ENCODE measurements at regions not wholly inside any gene's neighbourhood (a gene's known extent, or its start where the extent isn't known, plus 50 kb on each side); places are given as distances from the start of the nearest gene placed in this dataset.
"Not testable (repeated sequence)": the region's sequence is repeated elsewhere in the genome, so short reads cannot be mapped to it uniquely, and the experiment has no call there.

- Histone ChIP-seq H3K4me3 (ENCODE audit: control insufficient read depth in 1 of 7, extremely low read depth in 1 of 7, insufficient read depth in 4 of 7, low read depth in 2 of 7, low read length in 6 of 7) (no peak overlapping the region), H3K36me3 (ENCODE audit: control insufficient read depth in 4 of 4, insufficient read depth in 4 of 4, low read length in 3 of 4) (no peaks in the 10 kb centered on the region), H3K9me3 (ENCODE audit: control extremely low read depth in 1 of 5, control insufficient read depth in 4 of 5, insufficient read depth in 2 of 5, low read depth in 1 of 5, low read length in 4 of 5) (peaks cover 0 to 2% (median 0%) of the 10 kb centered on the region in 5 experiments), H3K27me3 (replicated peaks in 2 of 5; ENCODE audit: control insufficient read depth in 4 of 5, insufficient read depth in 5 of 5, low read length in 4 of 5) (no peaks in the 10 kb centered on the region), H3K4me1 (ENCODE audit: control extremely low read depth in 1 of 4, control insufficient read depth in 4 of 4, insufficient read depth in 4 of 4, low read length in 3 of 4) (no peaks in the 10 kb centered on the region), H3K27ac (ENCODE audit: insufficient read depth in 1 of 2, low read depth in 1 of 2, low read length in 2 of 2, poor library complexity in 1 of 2, severe bottlenecking in 2 of 2) (no peak overlapping the region)
- no peak for DNase-seq
- ChIA-PET CTCF (no interaction called here), POLR2A (no interaction called here)
- 100% methylated on average over 4 of the region's 4 CpGs for WGBS (ENCODE audit: insufficient coverage)
Observed at GRCh38 chr14:38578278-38578681, 322.4 kb upstream of the CLEC14A start.

- Histone ChIP-seq H3K36me3 (ENCODE audit: control insufficient read depth in 4 of 4, insufficient read depth in 4 of 4, low read length in 3 of 4) (no peaks in the 10 kb centered on the region), H3K27ac (ENCODE audit: insufficient read depth in 1 of 2, low read depth in 1 of 2, low read length in 2 of 2, poor library complexity in 1 of 2, severe bottlenecking in 2 of 2) (no peak overlapping the region), H3K4me3 (ENCODE audit: control insufficient read depth in 1 of 7, extremely low read depth in 1 of 7, insufficient read depth in 4 of 7, low read depth in 2 of 7, low read length in 6 of 7) (no peak overlapping the region), H3K9me3 (ENCODE audit: control extremely low read depth in 1 of 5, control insufficient read depth in 4 of 5, insufficient read depth in 2 of 5, low read depth in 1 of 5, low read length in 4 of 5) (peaks cover 0 to 9% (median 0%) of the 10 kb centered on the region in 5 experiments), H3K27me3 (replicated peaks in 2 of 5; ENCODE audit: control insufficient read depth in 4 of 5, insufficient read depth in 5 of 5, low read length in 4 of 5) (no peaks in the 10 kb centered on the region), H3K4me1 (ENCODE audit: control extremely low read depth in 1 of 4, control insufficient read depth in 4 of 4, insufficient read depth in 4 of 4, low read length in 3 of 4) (no peaks in the 10 kb centered on the region)
- no peak for DNase-seq
- CTCF ChIA-PET = no interaction called here
- POLR2A ChIA-PET = no interaction called here
Observed at GRCh38 chr14:38567703-38568102, 311.8 kb upstream of the CLEC14A start.

- H3K4me1 ChIP-seq (ENCODE audit: control extremely low read depth in 1 of 4, control insufficient read depth in 4 of 4, insufficient read depth in 4 of 4, low read length in 3 of 4) = no peaks in the 10 kb centered on the region
- no peak overlapping the region for H3K27ac ChIP-seq (ENCODE audit: insufficient read depth in 1 of 2, low read depth in 1 of 2, low read length in 2 of 2, poor library complexity in 1 of 2, severe bottlenecking in 2 of 2)
- H3K9me3 ChIP-seq (ENCODE audit: control extremely low read depth in 1 of 5, control insufficient read depth in 4 of 5, insufficient read depth in 2 of 5, low read depth in 1 of 5, low read length in 4 of 5) = peaks cover 5 to 11% (median 7%) of the 10 kb centered on the region in 5 experiments
- no peaks in the 10 kb centered on the region for H3K27me3 ChIP-seq (replicated peaks in 2 of 5; ENCODE audit: control insufficient read depth in 4 of 5, insufficient read depth in 5 of 5, low read length in 4 of 5)
- CTCF ChIA-PET = no interaction called here
- POLR2A ChIA-PET = no interaction called here
- no peak for DNase-seq
- no peak overlapping the region for H3K4me3 ChIP-seq (ENCODE audit: control insufficient read depth in 1 of 7, extremely low read depth in 1 of 7, insufficient read depth in 4 of 7, low read depth in 2 of 7, low read length in 6 of 7)
- no peaks in the 10 kb centered on the region for H3K36me3 ChIP-seq (ENCODE audit: control insufficient read depth in 4 of 4, insufficient read depth in 4 of 4, low read length in 3 of 4)
Observed at GRCh38 chr14:38561657-38562056, 305.8 kb upstream of the CLEC14A start.

GRCh38 chr14:38559711-38560110 lies 303.8 kb upstream of the CLEC14A start:
- CTCF ChIA-PET = interaction anchor here (1.3 kb wide), 1 partner anchor 9 kb away, joined by 3 read pairs; no protein-coding TSS in a partner anchor
- WGBS (ENCODE audit: insufficient coverage) = 95% methylated on average over 2 of the region's 2 CpGs

GRCh38 chr14:38557391-38557790 lies 301.5 kb upstream of the CLEC14A start:
- POLR2A ChIA-PET; H3K4me3 ChIP-seq (ENCODE audit: control insufficient read depth in 1 of 7, extremely low read depth in 1 of 7, insufficient read depth in 4 of 7, low read depth in 2 of 7, low read length in 6 of 7); CTCF ChIA-PET; DNase-seq; H3K36me3 ChIP-seq (ENCODE audit: control insufficient read depth in 4 of 4, insufficient read depth in 4 of 4, low read length in 3 of 4); H3K27ac ChIP-seq (ENCODE audit: insufficient read depth in 1 of 2, low read depth in 1 of 2, low read length in 2 of 2, poor library complexity in 1 of 2, severe bottlenecking in 2 of 2); H3K4me1 ChIP-seq (ENCODE audit: control extremely low read depth in 1 of 4, control insufficient read depth in 4 of 4, insufficient read depth in 4 of 4, low read length in 3 of 4); H3K27me3 ChIP-seq (replicated peaks in 2 of 5; ENCODE audit: control insufficient read depth in 4 of 5, insufficient read depth in 5 of 5, low read length in 4 of 5): not testable (repeated sequence)
- peaks cover 0 to 11% (median 7%) of the 10 kb centered on the region in 5 experiments for H3K9me3 ChIP-seq (ENCODE audit: control extremely low read depth in 1 of 5, control insufficient read depth in 4 of 5, insufficient read depth in 2 of 5, low read depth in 1 of 5, low read length in 4 of 5)

More at GRCh38 chr14:38559711-38560110, 303.8 kb upstream of the CLEC14A start:
- H3K4me1 ChIP-seq (ENCODE audit: control extremely low read depth in 1 of 4, control insufficient read depth in 4 of 4, insufficient read depth in 4 of 4, low read length in 3 of 4) = no peaks in the 10 kb centered on the region
- H3K27ac ChIP-seq (ENCODE audit: insufficient read depth in 1 of 2, low read depth in 1 of 2, low read length in 2 of 2, poor library complexity in 1 of 2, severe bottlenecking in 2 of 2) = no peak overlapping the region
- H3K27me3 ChIP-seq (replicated peaks in 2 of 5; ENCODE audit: control insufficient read depth in 4 of 5, insufficient read depth in 5 of 5, low read length in 4 of 5) = no peaks in the 10 kb centered on the region
- DNase-seq = no peak
- H3K9me3 ChIP-seq (ENCODE audit: control extremely low read depth in 1 of 5, control insufficient read depth in 4 of 5, insufficient read depth in 2 of 5, low read depth in 1 of 5, low read length in 4 of 5) = peaks cover 5 to 11% (median 7%) of the 10 kb centered on the region in 5 experiments
- H3K36me3 ChIP-seq (ENCODE audit: control insufficient read depth in 4 of 4, insufficient read depth in 4 of 4, low read length in 3 of 4) = no peaks in the 10 kb centered on the region
- POLR2A ChIA-PET = no interaction called here
- no peak overlapping the region for H3K4me3 ChIP-seq (ENCODE audit: control insufficient read depth in 1 of 7, extremely low read depth in 1 of 7, insufficient read depth in 4 of 7, low read depth in 2 of 7, low read length in 6 of 7)

- peaks cover 0 to 8% (median 6%) of the 10 kb centered on the region in 5 experiments for H3K9me3 ChIP-seq (ENCODE audit: control extremely low read depth in 1 of 5, control insufficient read depth in 4 of 5, insufficient read depth in 2 of 5, low read depth in 1 of 5, low read length in 4 of 5)
- H3K4me3 ChIP-seq (ENCODE audit: control insufficient read depth in 1 of 7, extremely low read depth in 1 of 7, insufficient read depth in 4 of 7, low read depth in 2 of 7, low read length in 6 of 7) = no peak overlapping the region
- H3K4me1 ChIP-seq (ENCODE audit: control extremely low read depth in 1 of 4, control insufficient read depth in 4 of 4, insufficient read depth in 4 of 4, low read length in 3 of 4) = no peaks in the 10 kb centered on the region
- no peak overlapping the region for H3K27ac ChIP-seq (ENCODE audit: insufficient read depth in 1 of 2, low read depth in 1 of 2, low read length in 2 of 2, poor library complexity in 1 of 2, severe bottlenecking in 2 of 2)
- H3K36me3 ChIP-seq (ENCODE audit: control insufficient read depth in 4 of 4, insufficient read depth in 4 of 4, low read length in 3 of 4) = no peaks in the 10 kb centered on the region
- CTCF ChIA-PET = no interaction called here
- no peaks in the 10 kb centered on the region for H3K27me3 ChIP-seq (replicated peaks in 2 of 5; ENCODE audit: control insufficient read depth in 4 of 5, insufficient read depth in 5 of 5, low read length in 4 of 5)
- WGBS (ENCODE audit: insufficient coverage) = 100% methylated on average over 1 of the region's 1 CpG
- DNase-seq = no peak
- POLR2A ChIA-PET = no interaction called here
Observed at GRCh38 chr14:38556252-38556651, 300.4 kb upstream of the CLEC14A start.

GRCh38 chr14:38554026-38554425 lies 298.1 kb upstream of the CLEC14A start:
- Histone ChIP-seq H3K27me3 (replicated peaks in 2 of 5; ENCODE audit: control insufficient read depth in 4 of 5, insufficient read depth in 5 of 5, low read length in 4 of 5) (no peaks in the 10 kb centered on the region), H3K4me3 (ENCODE audit: control insufficient read depth in 1 of 7, extremely low read depth in 1 of 7, insufficient read depth in 4 of 7, low read depth in 2 of 7, low read length in 6 of 7) (no peak overlapping the region), H3K4me1 (ENCODE audit: control extremely low read depth in 1 of 4, control insufficient read depth in 4 of 4, insufficient read depth in 4 of 4, low read length in 3 of 4) (peaks cover 2 to 13% (median 9%) of the 10 kb centered on the region in 4 experiments), H3K36me3 (ENCODE audit: control insufficient read depth in 4 of 4, insufficient read depth in 4 of 4, low read length in 3 of 4) (no peaks in the 10 kb centered on the region), H3K9me3 (ENCODE audit: control extremely low read depth in 1 of 5, control insufficient read depth in 4 of 5, insufficient read depth in 2 of 5, low read depth in 1 of 5, low read length in 4 of 5) (peaks cover 0 to 3% (median 0%) of the 10 kb centered on the region in 5 experiments), H3K27ac (ENCODE audit: insufficient read depth in 1 of 2, low read depth in 1 of 2, low read length in 2 of 2, poor library complexity in 1 of 2, severe bottlenecking in 2 of 2) (no peak overlapping the region)
- no peak for DNase-seq
- ChIA-PET CTCF (no interaction called here), POLR2A (no interaction called here)
- 68% methylated on average over 3 of the region's 4 CpGs for WGBS (ENCODE audit: insufficient coverage)
